Left ventricle myocardium superior (tissue), 1 donor: ENCODE measurements at regions not wholly inside any gene's neighbourhood (a gene's known extent, or its start where the extent isn't known, plus 50 kb on each side); places are given as distances from the start of the nearest gene placed in this dataset.

Source experiments
- ATAC-seq: fragments of 200-7000 bp; cut with Tn5 transposase; one replicate; pipeline ENCODE4 v1.9.1; 2020; ENCODE audit warnings: mild to moderate bottlenecking, moderate library complexity
- DNase-seq: peaks from one replicate; pipeline ENCODE4 v3.0.0-alpha.2; 2020
- intact Hi-C: fragments of 100-400 bp; cut with micrococcal nuclease; formaldehyde crosslinking; loops from one replicate; pipeline ENCODE4 v1.11.0; 2022
- donor health status: DM: no; HTN: yes; CAD: no; lungs with severe emphysema.

DNA sequence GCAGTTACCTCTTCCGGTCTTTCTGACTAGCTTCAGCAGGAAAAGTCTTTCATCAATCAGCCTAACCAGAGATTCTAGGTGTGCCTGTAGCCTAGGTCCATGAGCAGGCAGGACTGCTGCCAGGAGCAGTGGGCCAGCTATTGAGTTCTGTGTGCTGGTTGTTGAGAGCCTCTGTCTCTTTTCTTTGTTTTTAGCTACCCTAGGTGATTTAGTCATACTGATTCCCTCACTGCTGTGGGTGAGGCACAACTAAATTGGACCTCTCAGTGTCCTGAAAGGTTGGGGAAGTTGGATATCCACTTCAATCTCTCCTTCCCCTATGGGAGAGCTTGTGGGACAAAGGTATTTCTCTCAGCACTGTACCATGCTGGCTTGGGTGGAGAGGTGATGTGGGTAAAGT, 354.9 kb downstream of the GPAT3 start:
- ATAC-seq (no peak), DNase-seq (no peak)
- intact Hi-C loops: no loop called here

DNA sequence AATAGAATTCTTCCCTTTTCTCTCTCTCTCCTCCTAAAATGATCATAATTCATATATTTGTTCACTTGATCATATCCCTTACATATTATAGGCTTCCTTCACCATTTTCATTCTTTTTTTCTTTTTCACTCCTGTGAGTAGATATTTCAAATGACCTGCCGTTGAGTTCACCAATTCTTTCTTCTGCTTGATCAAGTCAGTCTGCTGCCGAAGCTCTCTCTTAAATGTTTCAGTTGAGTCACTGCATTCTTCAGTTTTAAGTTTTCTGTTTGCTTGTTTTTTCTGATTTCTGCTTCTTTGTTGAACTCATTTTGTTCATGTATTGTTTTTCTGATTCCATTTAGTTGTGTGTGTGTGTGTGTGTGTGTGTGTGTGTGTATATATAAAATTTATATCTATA, 354.3 kb downstream of the GPAT3 start:
- ATAC-seq: no peak
- intact Hi-C loops: no loop called here

DNA sequence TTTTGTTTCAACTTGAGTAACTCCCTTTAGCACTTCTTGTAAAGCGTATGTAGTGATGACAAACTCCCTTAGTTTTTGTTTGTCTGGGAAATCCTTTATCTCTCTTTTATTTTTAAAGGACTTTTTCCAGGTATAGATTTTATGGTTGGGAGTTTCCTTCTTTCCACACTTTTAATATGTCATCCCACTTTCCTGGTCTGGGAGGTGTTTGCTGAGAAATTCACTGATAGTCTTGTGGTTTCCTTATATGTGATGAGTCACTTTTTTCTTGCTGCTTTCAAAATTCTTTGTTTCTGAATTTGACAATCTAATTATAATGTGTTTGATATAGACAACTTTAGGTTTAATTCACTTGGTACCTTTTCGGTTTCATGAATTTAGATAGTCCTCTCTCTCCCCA, 353.9 kb downstream of the GPAT3 start:
- ATAC-seq (no peak), DNase-seq (no peak)
- intact Hi-C loops: no loop called here

More for the DNA sequence above, 354.3 kb downstream of the GPAT3 start:
- DNase-seq: no peak

DNA sequence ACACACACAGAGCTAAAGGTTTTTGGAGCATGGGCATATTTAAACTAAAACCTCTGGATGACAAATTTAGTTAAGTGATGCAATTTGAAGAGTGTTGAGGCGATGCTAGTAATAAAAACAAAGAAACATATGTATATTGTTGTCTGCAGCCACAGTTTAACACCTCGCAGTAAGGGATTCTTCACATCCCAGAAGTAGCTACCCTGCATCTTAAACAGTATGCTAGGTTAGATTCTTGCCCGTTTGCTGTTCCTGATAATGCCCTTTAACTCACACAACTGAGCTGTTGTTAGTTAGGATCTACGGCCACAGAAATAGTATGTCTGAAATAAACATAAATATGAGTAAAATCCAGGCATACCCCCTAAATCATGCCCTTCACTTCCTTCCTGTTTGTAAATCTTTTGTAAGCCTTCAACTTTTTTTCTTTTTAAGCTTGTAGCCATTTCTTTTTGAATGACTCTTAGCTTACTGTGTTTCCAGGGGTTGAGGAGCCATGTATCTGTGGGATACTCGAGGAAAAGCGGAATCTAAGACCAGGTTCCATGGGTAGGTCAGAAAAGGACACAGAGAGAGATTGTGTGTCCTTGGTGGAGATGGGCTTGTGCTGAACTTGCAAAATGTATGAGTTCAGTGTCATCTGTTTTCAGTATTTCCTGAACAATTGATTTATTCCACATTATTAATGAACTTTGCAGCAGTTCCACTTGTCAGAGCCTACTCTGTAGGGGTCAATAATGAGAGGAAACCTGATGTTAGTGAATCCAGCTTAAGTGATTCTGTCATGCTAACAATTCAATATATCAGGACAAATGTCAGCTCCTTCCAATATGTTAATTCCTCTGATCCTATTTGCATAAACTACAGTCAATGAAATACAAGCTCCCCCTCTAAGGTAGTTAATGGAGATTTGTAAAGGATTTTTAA, 349.6 kb downstream of the GPAT3 start:
- ATAC-seq: no peak
- no peak for DNase-seq
- intact Hi-C loops: no loop called here

DNA sequence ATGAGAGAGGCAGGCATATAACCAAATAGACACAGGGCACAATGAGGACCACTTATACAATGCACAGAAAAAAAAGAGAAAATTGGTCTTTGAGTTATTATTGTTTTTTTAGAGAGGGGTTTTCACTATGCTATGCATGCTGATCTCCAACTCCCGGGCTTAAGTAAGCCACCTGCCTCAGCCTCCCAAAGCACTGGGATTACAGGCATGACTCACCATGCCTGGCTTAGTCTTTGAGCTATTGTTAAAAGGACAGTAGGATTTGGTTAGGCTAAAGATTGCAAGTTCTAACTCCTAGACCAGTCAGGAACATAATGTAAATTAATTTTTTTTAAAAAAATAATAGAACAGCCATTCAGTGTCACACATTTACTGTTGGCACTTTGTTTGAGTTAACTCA, 340.1 kb downstream of the GPAT3 start:
- intact Hi-C loops: no loop called here
- DNase-seq (no peak), ATAC-seq (no peak)

DNA sequence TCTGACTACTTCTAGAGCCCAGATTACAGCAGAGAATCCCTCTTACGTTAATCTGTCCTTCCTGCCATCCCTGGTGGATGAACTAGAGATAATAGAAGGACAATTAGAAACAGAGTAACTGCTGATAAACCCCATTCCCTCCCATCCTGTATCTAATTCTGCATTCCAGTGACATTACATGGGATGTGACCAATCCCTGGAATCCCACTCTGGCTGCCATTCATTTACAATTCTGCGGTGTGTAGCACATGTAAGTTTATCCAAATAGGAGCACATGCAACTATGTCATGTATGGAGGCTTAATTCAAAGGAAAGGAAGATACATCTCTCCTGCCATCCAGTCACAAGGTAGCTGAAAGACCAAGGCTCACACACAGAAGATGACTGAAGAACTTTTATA, 339.5 kb downstream of the GPAT3 start:
- DNase-seq (no peak), ATAC-seq (no peak)
- intact Hi-C loops: no loop called here

DNA sequence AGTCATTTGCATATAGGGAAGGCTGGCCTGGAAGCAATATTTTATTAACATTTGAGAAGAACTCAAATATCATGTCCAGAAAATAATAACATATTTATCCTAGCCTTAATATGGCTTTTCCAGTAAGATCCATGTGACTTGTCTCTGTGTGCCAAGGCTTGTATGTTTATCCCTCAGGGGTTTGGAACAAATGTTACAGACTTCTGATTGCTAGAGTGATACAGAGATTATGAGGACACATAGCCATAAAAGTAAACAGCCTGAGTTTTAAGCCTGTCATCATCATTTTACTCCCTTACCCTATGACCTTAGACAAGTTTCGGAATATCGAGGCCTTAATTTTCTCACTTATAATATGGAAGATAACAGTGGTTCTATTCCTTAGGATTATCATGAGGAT, 338.1 kb downstream of the GPAT3 start:
- intact Hi-C loops: no loop called here
- ATAC-seq (no peak), DNase-seq (no peak)

DNA sequence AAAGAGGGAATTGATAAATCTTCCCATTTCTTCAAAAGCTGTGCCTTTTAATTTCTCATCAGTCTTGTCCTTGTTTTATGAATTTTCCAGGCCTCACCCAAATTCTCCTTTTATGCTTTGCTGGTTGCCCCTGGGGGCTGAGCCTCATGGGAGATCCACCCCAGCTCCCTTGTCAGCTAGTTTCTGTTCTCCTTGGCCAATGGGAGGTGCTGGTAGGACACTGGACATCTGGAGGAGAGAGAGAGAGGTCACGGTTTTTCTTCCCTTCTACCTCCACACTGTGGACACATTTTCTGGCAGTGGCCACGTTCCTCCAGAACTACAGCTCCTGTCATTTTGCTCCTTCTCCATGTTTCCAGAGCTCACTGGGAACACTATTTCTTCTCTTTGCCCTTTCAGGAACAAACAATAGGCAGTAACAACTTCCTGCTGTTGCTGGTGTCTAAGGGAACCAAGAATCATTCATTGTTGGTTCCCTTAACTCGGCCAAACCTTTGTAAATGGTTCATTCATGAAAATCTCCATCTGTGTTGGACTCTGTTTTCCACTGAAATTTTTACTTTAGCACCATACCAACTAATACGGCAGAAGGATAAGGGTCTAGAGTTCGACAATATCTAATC, 334.5 kb downstream of the GPAT3 start:
- intact Hi-C loops: no loop called here
- ATAC-seq (no peak), DNase-seq (no peak)

DNA sequence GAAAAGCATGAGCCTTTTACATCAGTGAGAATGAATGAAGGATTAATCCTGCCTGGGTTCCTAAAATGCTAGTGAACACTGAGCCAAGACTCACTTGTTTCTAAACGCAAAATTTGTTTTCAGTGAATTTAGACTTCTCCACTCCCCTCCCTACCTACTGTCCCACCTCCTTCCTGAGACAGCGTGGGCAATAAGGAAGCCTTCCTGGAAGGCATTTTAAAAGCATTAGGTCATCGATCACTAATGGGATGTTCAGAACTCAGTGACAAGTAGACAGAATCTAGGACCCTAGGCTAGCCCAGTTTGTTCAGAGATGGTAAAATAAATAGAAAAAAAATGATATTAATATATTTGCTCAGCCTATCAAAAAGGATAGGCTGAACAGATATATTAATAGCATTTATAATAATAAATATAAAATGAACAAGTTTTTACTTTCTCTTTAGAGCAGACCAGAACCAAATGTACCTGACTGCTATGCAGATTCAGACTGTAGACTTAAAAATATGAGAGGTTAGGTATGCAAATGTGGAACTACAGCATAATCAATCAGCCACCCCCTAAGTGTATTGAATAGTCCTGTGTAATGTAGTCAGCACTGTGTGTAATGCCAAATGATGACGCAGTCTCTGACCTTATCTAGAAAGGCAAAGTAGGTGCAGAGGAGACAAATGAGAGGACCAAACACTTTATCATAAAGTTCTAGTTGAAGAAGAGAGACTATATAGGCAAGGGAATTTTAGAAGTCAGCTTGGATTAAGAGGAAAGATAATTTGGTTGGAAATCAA, 331.1 kb downstream of the GPAT3 start:
- DNase-seq (no peak), ATAC-seq (no peak)
- intact Hi-C loops: no loop called here

DNA sequence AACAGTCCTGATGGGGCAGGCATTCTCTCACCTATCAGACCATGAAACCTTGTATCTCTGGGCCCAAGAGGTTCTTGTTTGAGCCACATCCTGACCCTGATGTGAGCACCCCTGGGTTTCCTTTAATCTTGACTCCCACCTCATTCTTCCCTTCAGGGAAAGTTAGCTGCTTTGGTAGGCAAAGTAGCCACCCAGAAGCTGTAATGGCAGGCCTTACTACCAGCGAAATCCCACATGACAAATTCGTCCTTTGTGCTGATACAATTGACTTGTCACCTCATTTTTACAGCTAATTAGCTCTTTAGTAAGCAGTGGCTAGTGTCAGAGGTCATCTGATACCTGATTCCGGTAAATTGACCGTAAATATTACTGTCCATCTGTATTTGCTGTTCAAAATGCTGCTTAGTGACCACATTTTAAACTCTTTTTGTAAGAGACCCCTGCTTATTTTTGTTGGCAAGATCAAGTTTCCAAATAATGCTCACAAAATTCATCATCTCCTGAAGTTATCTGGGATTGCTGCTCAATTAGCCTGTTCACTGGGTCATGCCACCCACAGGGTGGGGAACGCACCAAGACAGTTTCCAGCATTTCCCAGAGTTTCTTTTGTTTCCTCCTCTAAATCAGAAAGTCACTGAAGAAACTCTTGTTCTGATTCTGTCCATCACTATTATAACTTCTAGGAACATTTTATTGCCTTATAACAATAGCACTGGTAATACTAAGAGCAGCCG, 329.7 kb downstream of the GPAT3 start:
- intact Hi-C loops: no loop called here
- DNase-seq (no peak), ATAC-seq (no peak)

DNA sequence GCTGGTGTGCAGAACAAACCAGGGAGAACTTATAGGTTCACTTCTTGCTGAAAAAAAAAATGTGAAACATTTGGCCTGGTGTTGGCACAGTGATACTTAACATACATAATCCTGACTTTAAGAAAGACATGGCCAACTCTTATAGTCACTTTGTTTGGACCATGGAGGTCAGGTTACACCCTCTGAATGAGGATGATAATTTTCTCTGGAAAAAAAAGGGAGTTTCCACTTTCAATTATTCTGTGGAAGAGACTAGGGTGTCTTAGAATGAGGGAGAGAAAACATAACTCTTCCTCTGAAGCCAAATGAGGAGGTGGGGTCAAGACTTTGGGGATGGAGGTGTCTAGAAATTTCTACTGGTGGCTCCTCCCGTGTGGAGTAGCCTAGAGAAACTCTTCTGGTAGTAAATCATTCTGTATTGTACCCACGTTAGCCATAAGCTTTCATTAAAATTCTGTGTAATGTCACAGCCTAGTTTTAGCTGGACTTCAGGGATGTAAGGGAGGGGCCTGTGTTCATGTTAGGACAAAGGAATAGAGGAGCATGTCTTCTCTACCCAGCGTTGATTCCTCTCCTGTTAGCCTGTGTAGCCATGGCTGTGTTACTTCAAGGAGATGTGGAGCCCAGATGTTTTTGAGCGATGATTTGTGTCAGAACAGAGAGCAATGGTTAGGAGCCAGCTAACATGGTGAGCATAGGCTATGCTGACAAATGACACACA, 328.3 kb downstream of the GPAT3 start:
- intact Hi-C loops: no loop called here
- DNase-seq (no peak), ATAC-seq (no peak)

DNA sequence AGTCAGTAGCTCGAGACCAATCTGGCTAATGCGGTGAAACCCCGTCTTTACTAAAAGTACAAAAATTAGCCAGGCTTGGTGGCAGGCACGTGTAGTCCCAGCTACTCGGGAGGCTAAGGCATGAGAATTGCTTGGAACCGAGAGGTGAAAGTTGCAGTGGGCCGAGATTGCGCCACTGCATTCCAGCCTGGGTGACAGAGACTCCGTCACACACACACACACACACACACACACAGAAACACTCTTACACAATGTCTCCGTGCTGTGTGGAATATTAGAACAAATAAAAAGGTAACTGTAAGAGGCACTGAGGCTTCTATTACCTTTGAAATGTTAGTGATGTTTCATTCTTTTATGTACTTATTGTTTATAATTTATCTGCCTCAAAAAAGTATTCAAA, 326.6 kb downstream of the GPAT3 start:
- intact Hi-C loops: no loop called here
- ATAC-seq (no peak), DNase-seq (no peak)

DNA sequence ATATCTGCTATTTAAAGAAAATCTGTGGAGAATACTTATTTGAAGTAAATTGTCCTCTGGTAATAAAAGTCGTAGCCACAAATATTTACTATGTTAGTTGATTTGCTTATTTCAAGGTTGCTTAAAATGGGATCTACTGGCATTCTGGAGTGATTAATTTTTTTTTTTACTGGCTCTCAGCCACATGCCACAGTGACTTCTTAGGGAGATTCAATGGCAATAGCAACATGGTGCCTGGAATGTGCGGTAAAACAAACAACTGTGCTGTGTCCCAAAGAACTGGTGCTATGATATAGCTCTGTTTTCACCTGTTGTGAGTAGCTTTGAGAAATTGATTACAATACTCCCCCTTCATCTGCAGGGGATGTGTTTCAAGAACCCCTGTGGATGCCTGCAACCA, 324.3 kb downstream of the GPAT3 start:
- intact Hi-C loops: no loop called here
- ATAC-seq: no peak

DNA sequence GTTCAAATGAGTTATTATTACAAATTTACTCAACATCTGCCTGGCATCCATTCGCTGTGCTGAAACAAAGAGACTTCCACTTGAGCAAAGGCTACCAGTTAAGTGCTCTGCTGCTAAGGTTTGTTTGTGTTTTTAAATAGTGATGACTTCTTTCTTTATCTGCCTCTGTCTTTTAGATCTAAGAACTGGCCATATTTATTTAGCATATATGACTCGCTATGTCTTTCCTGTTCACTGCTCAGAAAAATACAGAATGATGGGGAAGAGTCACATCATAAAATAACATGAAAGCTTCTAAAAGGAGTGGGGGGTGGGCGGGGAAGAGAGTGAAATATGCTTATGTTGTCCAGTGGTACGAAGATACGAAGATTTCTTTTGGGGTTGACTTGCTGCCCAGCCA, 322.2 kb downstream of the GPAT3 start:
- ATAC-seq (no peak), DNase-seq (no peak)
- intact Hi-C loops: no loop called here

More for the DNA sequence above, 324.3 kb downstream of the GPAT3 start:
- no peak for DNase-seq

DNA sequence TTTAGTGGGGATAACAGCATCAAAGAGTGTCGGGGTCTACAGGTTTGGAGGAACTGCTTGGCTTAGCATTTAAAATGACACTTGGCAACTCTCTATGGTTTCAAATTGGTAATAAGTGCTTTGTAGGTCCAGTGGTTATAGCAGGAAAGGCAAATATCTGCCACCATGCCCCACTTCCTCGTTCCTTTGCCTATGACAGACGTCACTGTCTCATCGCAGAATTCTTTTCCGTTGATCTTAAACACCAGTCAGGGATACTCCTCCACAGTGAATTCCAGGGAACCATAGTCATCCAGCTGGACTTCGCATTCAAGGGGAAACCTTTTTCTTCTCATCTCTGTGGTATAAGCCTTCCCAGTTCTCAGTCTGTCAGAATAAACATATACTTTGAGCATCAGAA, 319.1 kb downstream of the GPAT3 start:
- no peak for ATAC-seq
- intact Hi-C loops: no loop called here
- no peak for DNase-seq

DNA sequence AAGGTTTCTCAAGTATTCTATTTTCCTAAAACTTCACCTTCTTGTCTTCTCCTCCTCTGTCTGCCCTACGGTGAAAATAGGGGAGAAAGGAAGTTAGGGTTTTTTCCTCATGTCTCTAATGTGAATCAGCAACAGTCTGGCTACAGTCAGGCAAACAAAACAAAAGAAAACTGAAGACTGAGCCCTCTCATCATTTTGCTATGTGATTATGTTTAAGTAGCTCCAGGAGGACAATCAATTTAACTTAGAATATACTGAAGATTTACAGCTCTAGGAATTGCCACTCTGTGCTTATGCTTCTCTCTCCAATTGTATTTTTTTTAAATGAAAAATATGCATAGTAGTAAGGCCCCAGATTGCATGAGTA, 316.2 kb downstream of the GPAT3 start:
- DNase-seq (no peak), ATAC-seq (no peak)
- intact Hi-C loops: no loop called here

DNA sequence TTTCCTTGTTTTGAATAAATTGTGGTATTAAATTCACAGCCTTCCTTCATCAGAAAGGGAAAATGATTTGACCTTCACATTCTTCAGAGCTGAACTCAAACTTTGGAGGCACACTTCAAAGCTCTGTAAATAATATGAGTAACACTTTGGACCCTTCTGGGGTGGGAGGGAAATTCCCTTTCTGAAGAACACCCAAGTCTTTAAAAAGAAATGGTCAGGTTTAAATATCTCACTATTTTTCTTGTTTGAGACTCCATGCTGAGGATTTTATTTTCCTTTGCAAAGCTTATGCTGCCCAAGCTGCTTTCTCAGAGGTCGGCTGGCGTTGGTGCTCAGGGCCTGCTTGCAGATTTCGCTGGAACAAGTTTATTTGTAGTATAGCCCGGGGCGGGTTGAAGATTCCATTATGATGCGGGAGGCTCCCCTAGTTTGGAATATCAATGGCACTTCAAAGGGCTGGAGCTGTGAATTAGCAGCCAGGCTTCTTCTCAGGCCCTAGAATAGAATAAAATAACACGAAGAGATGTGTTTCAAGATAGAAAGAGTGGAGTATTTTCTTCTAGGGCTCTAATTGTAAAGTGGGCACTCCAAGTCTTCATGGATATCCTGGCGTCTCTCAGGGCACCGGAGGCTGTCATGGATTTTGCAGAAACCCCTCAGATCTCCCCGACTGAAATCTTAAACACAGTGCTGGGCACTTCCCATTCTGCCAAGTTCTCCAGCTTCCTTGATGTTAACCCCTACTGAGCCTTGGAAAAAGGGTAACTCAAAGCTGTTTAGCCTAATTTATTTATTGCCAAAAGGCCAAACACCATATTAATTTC, 315.6 kb downstream of the GPAT3 start:
- DNase-seq (no peak), ATAC-seq (no peak)
- intact Hi-C loops: no loop called here

DNA sequence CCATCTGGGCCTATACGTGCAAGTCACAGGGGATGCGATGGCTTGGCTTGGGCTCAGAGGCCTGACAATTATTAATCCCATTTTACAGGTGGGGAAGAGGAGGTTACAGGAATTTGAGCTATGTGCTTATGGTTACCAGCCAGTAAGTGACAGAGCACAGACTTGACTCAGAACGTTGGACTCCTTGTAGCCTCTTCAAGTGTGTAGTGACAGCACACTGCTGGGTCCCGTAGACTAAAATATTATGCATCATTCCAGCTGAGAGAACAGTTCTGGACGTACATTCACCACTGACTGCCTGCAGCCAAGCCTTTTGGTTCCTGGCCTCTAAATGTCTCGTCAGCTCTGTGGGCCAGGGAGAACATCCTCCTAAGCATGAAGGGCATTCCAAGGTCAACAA, 314.5 kb downstream of the GPAT3 start:
- DNase-seq: no peak
- no peak for ATAC-seq
- intact Hi-C loops: no loop called here
